ENCODE measurements at regions not wholly inside any gene's neighbourhood (a gene's known extent, or its start where the extent isn't known, plus 50 kb on each side); places are given as distances from the start of the nearest gene placed in this dataset.

GRCh38 chr3:171953301-171954022, 85.9 kb upstream of the FNDC3B start:
- no peak for DNase-seq
- Histone ChIP-seq H3K4me3 (ENCODE audit: low read depth in 1 of 2, low read length in 2 of 2) (no peak overlapping the region), H2AFZ (ENCODE audit: low read depth, low read length) (no peak overlapping the region), H3K27me3 (ENCODE audit: insufficient read depth, low read length, poor library complexity) (peaks cover 7% of the 10 kb centered on the region), H3K36me3 (ENCODE audit: insufficient read depth, low read length) (no peaks in the 10 kb centered on the region), H3K79me2 (ENCODE audit: insufficient read depth, low read length) (no peaks in the 10 kb centered on the region), H3K4me1 (ENCODE audit: insufficient read depth, low read length) (no peaks in the 10 kb centered on the region), H3K9me3 (ENCODE audit: insufficient read depth, low read length, severe bottlenecking) (no peaks in the 10 kb centered on the region), H3K27ac (ENCODE audit: low read length) (no peak overlapping the region), H3K4me2 (ENCODE audit: insufficient read depth, low read length) (no peak overlapping the region), H3K9ac (ENCODE audit: low read depth, low read length) (no peak overlapping the region), H4K20me1 (ENCODE audit: insufficient read depth, low read length) (no peaks in the 10 kb centered on the region)
- no peak for ATAC-seq (ENCODE audit: insufficient read depth, low read depth)
- TF ChIP-seq, protein P1, sequence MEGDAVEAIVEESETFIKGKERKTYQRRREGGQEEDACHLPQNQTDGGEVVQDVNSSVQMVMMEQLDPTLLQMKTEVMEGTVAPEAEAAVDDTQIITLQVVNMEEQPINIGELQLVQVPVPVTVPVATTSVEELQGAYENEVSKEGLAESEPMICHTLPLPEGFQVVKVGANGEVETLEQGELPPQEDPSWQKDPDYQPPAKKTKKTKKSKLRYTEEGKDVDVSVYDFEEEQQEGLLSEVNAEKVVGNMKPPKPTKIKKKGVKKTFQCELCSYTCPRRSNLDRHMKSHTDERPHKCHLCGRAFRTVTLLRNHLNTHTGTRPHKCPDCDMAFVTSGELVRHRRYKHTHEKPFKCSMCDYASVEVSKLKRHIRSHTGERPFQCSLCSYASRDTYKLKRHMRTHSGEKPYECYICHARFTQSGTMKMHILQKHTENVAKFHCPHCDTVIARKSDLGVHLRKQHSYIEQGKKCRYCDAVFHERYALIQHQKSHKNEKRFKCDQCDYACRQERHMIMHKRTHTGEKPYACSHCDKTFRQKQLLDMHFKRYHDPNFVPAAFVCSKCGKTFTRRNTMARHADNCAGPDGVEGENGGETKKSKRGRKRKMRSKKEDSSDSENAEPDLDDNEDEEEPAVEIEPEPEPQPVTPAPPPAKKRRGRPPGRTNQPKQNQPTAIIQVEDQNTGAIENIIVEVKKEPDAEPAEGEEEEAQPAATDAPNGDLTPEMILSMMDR (IDR thresholded peaks at IDR 0.05; ENCODE audit: borderline replicate concordance, extremely low read depth, low read length, poor library complexity, severe bottlenecking) = no peak
- TF ChIP-seq EZH2 (IDR thresholded peaks at IDR 0.05; ENCODE audit: borderline replicate concordance, low read depth, low read length, severe bottlenecking) = no peak

DNA sequence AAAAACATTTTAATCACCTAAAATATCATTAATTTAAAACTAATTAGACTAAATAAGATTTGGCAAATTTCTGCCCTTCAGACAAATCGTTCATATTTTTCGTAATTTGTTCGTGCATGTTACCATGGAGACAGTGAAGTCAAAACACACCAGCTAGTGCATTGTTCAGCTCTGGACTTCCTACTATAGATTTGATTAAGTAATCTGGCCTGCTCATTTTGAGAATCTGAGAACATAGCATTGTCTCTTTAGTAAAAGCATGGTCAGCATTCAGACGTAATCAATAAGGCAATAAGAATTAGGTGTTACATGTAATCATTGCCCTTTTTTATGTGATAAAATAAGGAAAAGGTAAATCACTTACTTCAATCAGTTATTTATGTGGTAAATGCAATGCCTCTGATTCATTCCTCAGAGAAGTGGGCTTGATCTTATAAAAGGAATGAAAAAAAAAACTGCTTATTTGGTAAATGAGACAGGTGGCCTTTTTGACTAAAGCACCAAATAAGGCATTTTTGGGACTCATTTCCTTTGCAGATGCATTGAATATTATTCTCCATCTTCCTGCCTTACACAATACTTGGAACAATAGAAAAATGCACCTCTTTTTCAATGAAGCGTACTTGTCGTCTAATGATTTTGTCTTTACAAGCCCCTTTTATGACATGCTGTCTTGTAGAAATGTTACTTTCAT, 84.5 kb upstream of the FNDC3B start:
- no peak overlapping the region for H3K9ac ChIP-seq (ENCODE audit: low read depth, low read length)
- no peaks in the 10 kb centered on the region for H3K36me3 ChIP-seq (ENCODE audit: insufficient read depth, low read length)
- ATAC-seq (ENCODE audit: insufficient read depth, low read depth) = no peak
- no peak overlapping the region for H3K4me3 ChIP-seq (ENCODE audit: low read depth in 1 of 2, low read length in 2 of 2)
- H4K20me1 ChIP-seq (ENCODE audit: insufficient read depth, low read length) = no peaks in the 10 kb centered on the region
- peaks cover 7% of the 10 kb centered on the region for H3K27me3 ChIP-seq (ENCODE audit: insufficient read depth, low read length, poor library complexity)
- H3K4me1 ChIP-seq (ENCODE audit: insufficient read depth, low read length) = no peaks in the 10 kb centered on the region
- no peak overlapping the region for H3K27ac ChIP-seq (ENCODE audit: low read length)
- no peak overlapping the region for H3K4me2 ChIP-seq (ENCODE audit: insufficient read depth, low read length)
- H3K79me2 ChIP-seq (ENCODE audit: insufficient read depth, low read length) = no peaks in the 10 kb centered on the region
- TF ChIP-seq, protein P1 (IDR thresholded peaks at IDR 0.05; ENCODE audit: borderline replicate concordance, extremely low read depth, low read length, poor library complexity, severe bottlenecking) = no peak
- TF ChIP-seq EZH2 (IDR thresholded peaks at IDR 0.05; ENCODE audit: borderline replicate concordance, low read depth, low read length, severe bottlenecking) = no peak
- DNase-seq = no peak
- H3K9me3 ChIP-seq (ENCODE audit: insufficient read depth, low read length, severe bottlenecking) = no peaks in the 10 kb centered on the region
- H2AFZ ChIP-seq (ENCODE audit: low read depth, low read length) = no peak overlapping the region

GRCh38 chr3:171955598-171955997, 83.8 kb upstream of the FNDC3B start:
- H3K79me2 ChIP-seq (ENCODE audit: insufficient read depth, low read length) = no peaks in the 10 kb centered on the region
- TF ChIP-seq EZH2 (IDR thresholded peaks at IDR 0.05; ENCODE audit: borderline replicate concordance, low read depth, low read length, severe bottlenecking) = no peak
- TF ChIP-seq, protein P1 (IDR thresholded peaks at IDR 0.05; ENCODE audit: borderline replicate concordance, extremely low read depth, low read length, poor library complexity, severe bottlenecking) = no peak
- no peaks in the 10 kb centered on the region for H3K36me3 ChIP-seq (ENCODE audit: insufficient read depth, low read length)
- DNase-seq (no peak), ATAC-seq (ENCODE audit: insufficient read depth, low read depth) (no peak)
- no peaks in the 10 kb centered on the region for H3K9me3 ChIP-seq (ENCODE audit: insufficient read depth, low read length, severe bottlenecking)
- H3K4me2 ChIP-seq (ENCODE audit: insufficient read depth, low read length) = no peak overlapping the region
- no peak overlapping the region for H2AFZ ChIP-seq (ENCODE audit: low read depth, low read length)
- no peaks in the 10 kb centered on the region for H3K4me1 ChIP-seq (ENCODE audit: insufficient read depth, low read length)
- no peak overlapping the region for H3K27ac ChIP-seq (ENCODE audit: low read length)
- no peak overlapping the region for H3K4me3 ChIP-seq (ENCODE audit: low read depth in 1 of 2, low read length in 2 of 2)
- H3K9ac ChIP-seq (ENCODE audit: low read depth, low read length) = no peak overlapping the region
- peaks cover 7% of the 10 kb centered on the region for H3K27me3 ChIP-seq (ENCODE audit: insufficient read depth, low read length, poor library complexity)
- no peaks in the 10 kb centered on the region for H4K20me1 ChIP-seq (ENCODE audit: insufficient read depth, low read length)

All from DND-41 (cell line).